COLO668 (cell line): ENCODE measurements at regions not wholly inside any gene's neighbourhood (a gene's known extent, or its start where the extent isn't known, plus 50 kb on each side); places are given as distances from the start of the nearest gene placed in this dataset.

ENCODE experiments used
- DNase-seq: peaks from one replicate; lab custom pipeline; 2025; ENCODE audit not compliant: unreplicated experiment; lab: John Stamatoyannopoulos, UW

GRCh38 chr20:7387638-7388193 is 552.5 kb downstream of the HAO1 start:
- no peak for DNase-seq

GRCh38 chr20:7389216-7389615 is 551.0 kb downstream of the HAO1 start:
- no peak for DNase-seq

GRCh38 chr20:7392542-7393206 is 547.6 kb downstream of the HAO1 start:
- DNase-seq = no peak

- no peak for DNase-seq
Measured at GRCh38 chr20:7399114-7399513, 541.1 kb downstream of the HAO1 start.

- DNase-seq = no peak
Measured at GRCh38 chr20:7399575-7399974, 540.7 kb downstream of the HAO1 start.

- DNase-seq = no peak
Measured at GRCh38 chr20:7406671-7407070, 533.6 kb downstream of the HAO1 start.

GRCh38 chr20:7410150-7410549 is 530.1 kb downstream of the HAO1 start:
- DNase-seq = no peak

GRCh38 chr20:7411075-7411474 is 529.2 kb downstream of the HAO1 start:
- DNase-seq = no peak

GRCh38 chr20:7415427-7415826 is 524.8 kb downstream of the HAO1 start:
- no peak for DNase-seq

- DNase-seq = no peak
Measured at GRCh38 chr20:7416382-7416781, 523.9 kb downstream of the HAO1 start.

- no peak for DNase-seq
Measured at GRCh38 chr20:7420345-7420744, 519.9 kb downstream of the HAO1 start.

- DNase-seq = no peak
Measured at GRCh38 chr20:7426890-7427496, 513.3 kb downstream of the HAO1 start.

GRCh38 chr20:7428946-7429345 is 511.3 kb downstream of the HAO1 start:
- no peak for DNase-seq

- no peak for DNase-seq
Measured at GRCh38 chr20:7432612-7433011, 507.6 kb downstream of the HAO1 start.

GRCh38 chr20:7437311-7437710 is 502.9 kb downstream of the HAO1 start:
- no peak for DNase-seq

GRCh38 chr20:7449269-7449668 is 491.0 kb downstream of the HAO1 start:
- DNase-seq = no peak

GRCh38 chr20:7452890-7453289 is 487.4 kb downstream of the HAO1 start:
- DNase-seq = no peak

- DNase-seq = no peak
Measured at GRCh38 chr20:7454047-7454446, 486.2 kb downstream of the HAO1 start.

GRCh38 chr20:7458459-7458858 is 481.8 kb downstream of the HAO1 start:
- DNase-seq = no peak

- no peak for DNase-seq
Measured at GRCh38 chr20:7459083-7459482, 481.2 kb downstream of the HAO1 start.

GRCh38 chr20:7463290-7463689 is 477.0 kb downstream of the HAO1 start:
- no peak for DNase-seq

GRCh38 chr20:7470912-7471311 is 469.3 kb downstream of the HAO1 start:
- no peak for DNase-seq

GRCh38 chr20:7490288-7490687 is 450.0 kb downstream of the HAO1 start:
- DNase-seq = no peak
